GM19372 (cell line): ENCODE measurements at regions not wholly inside any gene's neighbourhood (a gene's known extent, or its start where the extent isn't known, plus 50 kb on each side); places are given as distances from the start of the nearest gene placed in this dataset.
"Not testable (repeated sequence)": the region's sequence is repeated elsewhere in the genome, so short reads cannot be mapped to it uniquely, and the experiment has no call there.

Source experiments
- ATAC-seq: cut with Tn5 transposase; IDR thresholded peaks from one replicate; pipeline ENCODE4 v1.9.1; 2021; ENCODE audit warnings: mild to moderate bottlenecking, low read depth, moderate library complexity; ENCODE audit not compliant: unreplicated experiment

GRCh38 chr13:48583859-48584311 lies 51.0 kb upstream of the RCBTB2 start:
- ATAC-seq, result no peak

DNA sequence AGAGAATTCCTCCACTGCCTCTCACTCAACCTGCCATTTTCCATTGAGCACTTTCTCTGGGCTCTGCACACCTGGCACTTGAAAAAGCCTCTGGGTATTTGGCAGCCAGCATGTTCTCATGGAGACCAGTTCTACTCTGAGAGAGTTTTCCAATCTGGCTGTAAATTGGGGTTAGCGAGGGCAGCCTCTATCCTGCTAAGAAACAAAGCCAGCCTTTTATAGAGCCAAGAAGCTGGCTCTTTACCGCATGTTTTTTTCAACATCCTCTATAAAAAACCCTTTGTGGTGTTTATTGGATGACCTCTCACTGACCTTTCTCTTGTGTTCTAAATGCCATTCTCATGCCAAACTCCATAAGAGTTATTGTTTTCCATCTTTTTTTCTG lies 52.6 kb upstream of the RCBTB2 start:
- ATAC-seq, result no peak

GRCh38 chr13:48586591-48587103 lies 53.8 kb upstream of the RCBTB2 start:
- ATAC-seq, result no peak

- ATAC-seq, result no peak
These were observed 55.2 kb upstream of the RCBTB2 start for GRCh38 chr13:48588120-48588519.

GRCh38 chr13:48590141-48590901 lies 57.4 kb upstream of the RCBTB2 start:
- ATAC-seq, result no peak

DNA sequence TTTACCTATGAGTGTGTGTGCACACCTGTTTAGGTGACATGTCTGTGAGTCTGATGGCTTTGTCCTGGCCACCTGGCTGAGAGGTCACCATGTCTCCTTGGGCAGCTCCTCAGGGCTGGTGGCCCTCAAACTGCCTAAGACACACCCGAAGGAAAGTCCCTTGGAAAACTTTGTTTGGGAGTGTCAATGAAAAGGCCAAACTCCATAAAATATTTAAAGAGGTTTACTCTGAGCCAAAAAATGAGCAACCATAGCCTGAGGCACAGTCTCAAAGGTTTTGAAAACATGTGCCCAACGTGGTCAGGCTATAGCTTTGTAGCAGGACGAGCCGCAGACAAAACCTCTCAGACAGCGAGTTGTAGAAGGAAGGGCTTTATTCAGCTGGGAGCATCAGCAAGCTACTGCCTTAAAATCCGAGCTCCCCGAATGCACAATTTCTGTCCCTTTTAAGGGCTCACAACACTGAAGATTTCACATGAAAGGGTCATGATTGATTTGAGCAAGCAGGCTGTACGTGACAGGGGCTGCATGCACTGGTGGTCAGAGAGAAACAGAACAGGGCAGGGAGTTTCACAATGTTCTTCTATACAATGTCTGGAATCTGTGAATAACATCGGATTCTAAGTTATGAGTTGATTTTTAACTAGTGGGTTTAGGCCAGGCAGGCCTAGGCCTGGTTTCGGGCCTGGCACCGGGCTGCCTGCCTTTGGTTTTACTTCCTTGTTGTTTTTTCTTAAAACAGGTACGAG lies 58.4 kb upstream of the RCBTB2 start:
- not testable (repeated sequence) for ATAC-seq

DNA sequence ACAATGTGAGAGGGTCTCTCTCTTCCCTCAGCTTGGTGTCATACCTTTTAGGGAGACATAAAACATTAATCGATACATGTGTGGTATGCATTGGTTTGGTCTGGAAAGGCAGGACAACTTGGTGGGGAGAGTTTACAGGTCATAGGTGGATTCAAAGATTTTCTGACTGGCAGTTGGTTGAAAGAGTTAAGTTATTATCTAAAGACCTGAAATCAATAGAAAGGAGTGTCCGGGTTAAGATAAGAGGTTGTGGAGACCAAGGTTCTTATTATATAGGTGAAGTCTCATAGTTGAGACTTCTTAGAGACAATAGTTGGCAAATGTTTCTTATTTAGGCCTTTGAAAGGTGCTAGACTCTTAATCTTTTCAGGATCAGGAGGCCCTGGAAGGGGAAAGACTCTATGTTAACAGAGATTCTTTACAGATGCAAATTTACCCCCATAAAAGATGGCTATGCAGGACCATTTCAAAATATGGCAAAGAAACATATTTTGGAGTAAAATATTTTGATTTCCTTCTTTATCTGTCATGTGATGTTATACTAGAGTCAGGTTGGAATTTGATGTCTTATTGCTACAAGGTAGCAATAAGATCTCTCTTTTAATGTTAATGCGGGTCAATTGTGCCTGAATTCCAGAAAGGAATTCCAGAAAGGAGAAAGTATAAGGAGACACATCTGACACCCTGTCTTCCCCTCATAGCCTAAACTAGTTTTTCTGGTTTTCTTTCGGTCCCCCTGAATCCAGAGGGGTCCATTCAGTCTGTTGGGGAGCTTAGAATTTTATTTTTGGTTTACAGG lies 59.2 kb upstream of the RCBTB2 start:
- no peak for ATAC-seq

- no peak for ATAC-seq
These were observed 59.8 kb upstream of the RCBTB2 start for GRCh38 chr13:48592688-48593049.

DNA sequence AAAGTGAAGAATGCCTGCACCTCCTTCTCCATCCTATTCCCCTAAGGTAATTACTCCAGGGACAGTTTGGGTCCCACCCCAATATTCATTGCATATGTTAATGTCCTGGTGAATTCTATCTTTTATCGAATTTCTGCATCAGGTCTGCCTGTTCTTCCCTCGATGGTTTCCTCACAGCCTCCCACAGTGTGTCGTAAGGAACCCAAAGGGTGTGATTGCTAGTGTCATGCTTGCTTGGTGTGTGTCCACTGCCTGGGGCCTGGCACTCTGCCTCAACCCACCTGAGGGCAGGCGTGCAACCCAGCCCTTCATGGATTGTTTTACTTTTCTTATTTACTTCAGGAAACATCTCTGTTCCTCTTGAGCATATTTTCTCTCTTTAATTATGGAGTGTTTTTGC lies 60.2 kb upstream of the CYSLTR2 start:
- ATAC-seq, result no peak

- no peak for ATAC-seq
These were observed 59.5 kb upstream of the CYSLTR2 start for GRCh38 chr13:48594096-48594815.

DNA sequence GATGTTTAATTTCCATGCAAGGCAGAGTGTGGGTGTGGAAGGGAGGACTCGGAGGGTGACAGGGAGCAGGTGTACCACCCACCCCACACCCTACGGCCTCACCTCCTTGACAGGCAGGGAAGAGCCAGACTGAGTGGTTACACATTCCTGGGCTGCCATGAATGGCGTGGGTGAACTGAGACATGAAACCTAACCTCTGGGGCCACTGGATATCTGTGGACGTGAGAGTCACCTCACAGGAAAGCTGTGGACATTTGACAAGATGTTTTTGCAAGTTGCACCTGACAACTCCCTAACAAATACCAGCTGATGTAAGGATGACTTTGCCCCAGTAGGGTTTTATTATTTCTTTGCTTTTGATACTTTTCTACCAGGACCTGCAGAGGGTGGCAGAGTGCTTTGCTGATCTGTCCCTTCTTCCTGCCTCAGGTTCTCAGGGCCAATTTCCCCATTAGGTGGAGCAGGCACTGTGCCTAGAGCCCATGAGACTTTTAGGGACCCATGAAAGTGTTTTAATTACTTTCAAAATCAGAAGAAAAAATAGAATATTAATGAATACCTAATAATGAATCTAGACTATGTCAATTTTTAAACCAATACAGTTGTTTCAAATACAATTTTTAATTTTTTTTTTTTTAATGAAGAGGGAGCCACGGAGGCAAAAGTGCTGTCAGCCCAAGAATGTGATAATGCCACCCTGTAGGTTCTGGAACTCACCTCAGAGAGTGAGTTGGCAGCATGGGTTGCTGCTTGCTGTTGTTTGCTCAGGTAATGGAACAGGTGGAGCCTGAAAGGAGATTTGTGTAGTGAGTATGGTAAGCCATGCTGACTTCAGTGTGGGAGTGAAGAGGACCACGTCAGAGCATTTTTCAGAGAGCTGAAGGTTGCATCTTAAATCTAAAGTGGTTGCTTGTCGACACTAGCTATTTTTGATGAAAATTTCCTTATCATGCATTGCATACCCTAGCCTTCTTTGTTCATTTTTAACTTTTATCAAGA lies 58.0 kb upstream of the CYSLTR2 start:
- ATAC-seq, result peak; percentile 53

- no peak for ATAC-seq
These were observed 53.1 kb upstream of the CYSLTR2 start for GRCh38 chr13:48600374-48601364.

DNA sequence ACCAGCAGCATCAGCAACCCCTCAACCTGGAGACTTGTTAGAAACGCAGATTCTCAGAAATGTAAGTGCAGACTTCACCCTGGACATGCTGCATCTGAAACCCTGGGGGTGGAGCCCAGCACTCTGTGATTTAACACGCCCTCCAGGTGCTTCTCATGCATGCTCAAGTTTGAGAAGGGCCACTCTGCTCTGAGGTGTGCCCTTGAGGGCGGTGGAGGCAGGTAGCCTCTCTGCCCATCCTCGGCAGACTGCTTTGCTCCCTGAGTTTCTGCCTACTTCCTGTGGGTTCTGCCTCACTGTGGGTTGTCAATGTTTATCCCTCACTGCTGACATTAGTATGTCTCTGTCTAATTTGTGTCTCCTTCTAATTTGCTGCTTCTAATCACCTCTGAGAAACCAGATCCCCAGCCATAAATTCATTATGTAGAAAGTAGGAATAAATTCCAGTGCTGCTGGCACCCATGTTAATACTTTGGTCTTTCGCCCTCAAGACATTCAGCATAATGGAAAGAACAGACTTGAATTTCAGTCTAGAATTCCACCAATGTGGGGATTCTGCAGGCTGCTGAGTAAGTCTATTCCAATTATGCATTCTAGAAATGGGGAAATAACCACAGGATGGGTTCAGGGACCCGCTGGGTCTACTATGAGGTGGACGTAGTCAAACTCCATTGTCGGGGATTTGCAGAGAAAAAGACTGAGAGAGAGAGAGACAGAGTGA lies 51.3 kb upstream of the CYSLTR2 start:
- no peak for ATAC-seq

GRCh38 chr13:48603375-48603774 lies 50.4 kb upstream of the CYSLTR2 start:
- no peak for ATAC-seq
